Fibroblast of lung (primary cell): ENCODE measurements at regions not wholly inside any gene's neighbourhood (a gene's known extent, or its start where the extent isn't known, plus 50 kb on each side); places are given as distances from the start of the nearest gene placed in this dataset.

Source experiments
- EZH2 ChIP-seq: IDR thresholded peaks from 2 replicates; pipeline ENCODE4 v1.5.1; 2012; ENCODE audit warnings: low read length, control low read depth, mild to moderate bottlenecking; ENCODE audit errors: missing control alignments
- TF ChIP-seq, protein P1 (sequence below), 2 donors: IDR thresholded peaks in 1 of 2; conservative IDR thresholded peaks in 1 of 2; 1 replicate in 1 of 2; 2 replicates in 1 of 2; pipeline ENCODE4 v1.5.1; 2011 to 2012; ENCODE audit warnings: low read length in 2 of 2, control low read depth in 1 of 2, inconsistent platforms in 1 of 2, low read depth in 1 of 2, mild to moderate bottlenecking in 1 of 2

DNA sequence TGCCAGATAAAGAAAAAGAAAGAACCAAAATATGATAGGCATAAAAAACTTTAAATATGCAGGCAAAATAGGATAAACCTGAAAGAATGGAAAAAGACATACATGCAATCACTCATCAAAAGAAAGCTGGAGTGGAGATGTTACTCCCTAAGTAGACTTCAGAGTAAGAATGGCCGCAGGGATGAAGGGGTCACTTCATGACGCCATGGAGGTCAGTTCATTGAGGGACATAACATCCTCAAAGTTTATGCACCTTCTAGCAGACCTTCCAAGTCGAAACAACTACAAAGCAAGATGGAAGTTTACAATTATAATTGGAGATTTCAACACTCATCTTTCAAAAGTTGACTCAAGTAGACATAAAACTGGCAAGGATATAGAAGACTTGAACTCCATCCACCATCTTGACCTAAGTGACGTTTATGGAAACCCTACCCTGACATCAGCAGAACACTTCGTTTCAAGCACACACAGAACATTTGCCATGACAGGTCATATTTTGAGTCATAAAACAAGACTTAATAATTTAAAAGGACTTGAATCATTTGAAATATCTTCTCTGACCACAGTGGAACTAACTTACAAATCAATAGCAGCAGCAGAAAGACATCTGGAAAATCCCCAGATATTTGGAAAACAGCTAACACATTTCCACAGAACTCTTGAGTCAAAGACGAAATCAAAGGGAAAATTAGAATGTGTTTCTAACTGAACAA, 106.0 kb upstream of the LRPAP1 start:
- no peak for TF ChIP-seq EZH2
- TF ChIP-seq, protein P1, sequence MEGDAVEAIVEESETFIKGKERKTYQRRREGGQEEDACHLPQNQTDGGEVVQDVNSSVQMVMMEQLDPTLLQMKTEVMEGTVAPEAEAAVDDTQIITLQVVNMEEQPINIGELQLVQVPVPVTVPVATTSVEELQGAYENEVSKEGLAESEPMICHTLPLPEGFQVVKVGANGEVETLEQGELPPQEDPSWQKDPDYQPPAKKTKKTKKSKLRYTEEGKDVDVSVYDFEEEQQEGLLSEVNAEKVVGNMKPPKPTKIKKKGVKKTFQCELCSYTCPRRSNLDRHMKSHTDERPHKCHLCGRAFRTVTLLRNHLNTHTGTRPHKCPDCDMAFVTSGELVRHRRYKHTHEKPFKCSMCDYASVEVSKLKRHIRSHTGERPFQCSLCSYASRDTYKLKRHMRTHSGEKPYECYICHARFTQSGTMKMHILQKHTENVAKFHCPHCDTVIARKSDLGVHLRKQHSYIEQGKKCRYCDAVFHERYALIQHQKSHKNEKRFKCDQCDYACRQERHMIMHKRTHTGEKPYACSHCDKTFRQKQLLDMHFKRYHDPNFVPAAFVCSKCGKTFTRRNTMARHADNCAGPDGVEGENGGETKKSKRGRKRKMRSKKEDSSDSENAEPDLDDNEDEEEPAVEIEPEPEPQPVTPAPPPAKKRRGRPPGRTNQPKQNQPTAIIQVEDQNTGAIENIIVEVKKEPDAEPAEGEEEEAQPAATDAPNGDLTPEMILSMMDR (conservative IDR thresholded peaks at IDR 0.05 in 1 of 2, IDR thresholded peaks at IDR 0.05 in 1 of 2; ENCODE audit: low read depth in 1 of 2, low read length in 2 of 2) = no peak
